Neutrophil (primary cell): ENCODE measurements at regions not wholly inside any gene's neighbourhood (a gene's known extent, or its start where the extent isn't known, plus 50 kb on each side); places are given as distances from the start of the nearest gene placed in this dataset.
"Not testable (repeated sequence)": the region's sequence is repeated elsewhere in the genome, so short reads cannot be mapped to it uniquely, and the experiment has no call there.

Experiments
- H3K27ac ChIP-seq: fragments of 200-600 bp; sonication (generic); 2 replicates; pipeline ENCODE4 v1.5.1; 2016; ENCODE audit warnings: mild to moderate bottlenecking, moderate library complexity
- H3K27me3 ChIP-seq: fragments of 200-600 bp; sonication (generic); 2 replicates; pipeline ENCODE4 v1.6.0; 2016; ENCODE audit warnings: mild to moderate bottlenecking
- H3K36me3 ChIP-seq: fragments of 200-600 bp; sonication (generic); 2 replicates; pipeline ENCODE4 v1.5.1; 2017
- H3K4me1 ChIP-seq, 2 experiments: fragments of 200-600 bp in 1 of 2; sonication (generic) in 1 of 2; 1 replicate in 1 of 2; 2 replicates in 1 of 2; pipeline versions ENCODE4 v1.5.1 to v1.6.1; 2013 to 2016; ENCODE audit warnings: low read depth in 1 of 2, low read length in 1 of 2, mild to moderate bottlenecking in 1 of 2, moderate library complexity in 1 of 2; ENCODE audit not compliant: control insufficient read depth in 1 of 2, insufficient read depth in 1 of 2
- H3K4me3 ChIP-seq, 2 experiments: fragments of 200-600 bp in 1 of 2; sonication (generic) in 1 of 2; 1 replicate in 1 of 2; 2 replicates in 1 of 2; pipeline ENCODE4 v1.5.1; 2013 to 2016; ENCODE audit warnings: low read depth in 1 of 2, low read length in 1 of 2, mild to moderate bottlenecking in 1 of 2, moderate library complexity in 1 of 2
- H3K9me3 ChIP-seq: fragments of 200-600 bp; sonication (generic); 2 replicates; pipeline ENCODE4 v1.5.1; 2016
- TF ChIP-seq, protein P1 (sequence below): fragments of 200-600 bp; sonication (generic); IDR thresholded peaks from 2 replicates; pipeline ENCODE4 v1.5.1; 2016; ENCODE audit warnings: antibody characterized with exemption

GRCh38 chr5:23996525-23996924 lies 489.1 kb downstream of the PRDM9 start:
- Histone ChIP-seq H3K27ac (no peak overlapping the region), H3K4me1 (no peaks in the 10 kb centered on the region), H3K9me3 (no peaks in the 10 kb centered on the region), H3K4me3 (no peak overlapping the region), H3K27me3 (no peaks in the 10 kb centered on the region), H3K36me3 (no peaks in the 10 kb centered on the region)
- TF ChIP-seq, protein P1, sequence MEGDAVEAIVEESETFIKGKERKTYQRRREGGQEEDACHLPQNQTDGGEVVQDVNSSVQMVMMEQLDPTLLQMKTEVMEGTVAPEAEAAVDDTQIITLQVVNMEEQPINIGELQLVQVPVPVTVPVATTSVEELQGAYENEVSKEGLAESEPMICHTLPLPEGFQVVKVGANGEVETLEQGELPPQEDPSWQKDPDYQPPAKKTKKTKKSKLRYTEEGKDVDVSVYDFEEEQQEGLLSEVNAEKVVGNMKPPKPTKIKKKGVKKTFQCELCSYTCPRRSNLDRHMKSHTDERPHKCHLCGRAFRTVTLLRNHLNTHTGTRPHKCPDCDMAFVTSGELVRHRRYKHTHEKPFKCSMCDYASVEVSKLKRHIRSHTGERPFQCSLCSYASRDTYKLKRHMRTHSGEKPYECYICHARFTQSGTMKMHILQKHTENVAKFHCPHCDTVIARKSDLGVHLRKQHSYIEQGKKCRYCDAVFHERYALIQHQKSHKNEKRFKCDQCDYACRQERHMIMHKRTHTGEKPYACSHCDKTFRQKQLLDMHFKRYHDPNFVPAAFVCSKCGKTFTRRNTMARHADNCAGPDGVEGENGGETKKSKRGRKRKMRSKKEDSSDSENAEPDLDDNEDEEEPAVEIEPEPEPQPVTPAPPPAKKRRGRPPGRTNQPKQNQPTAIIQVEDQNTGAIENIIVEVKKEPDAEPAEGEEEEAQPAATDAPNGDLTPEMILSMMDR: no peak

DNA sequence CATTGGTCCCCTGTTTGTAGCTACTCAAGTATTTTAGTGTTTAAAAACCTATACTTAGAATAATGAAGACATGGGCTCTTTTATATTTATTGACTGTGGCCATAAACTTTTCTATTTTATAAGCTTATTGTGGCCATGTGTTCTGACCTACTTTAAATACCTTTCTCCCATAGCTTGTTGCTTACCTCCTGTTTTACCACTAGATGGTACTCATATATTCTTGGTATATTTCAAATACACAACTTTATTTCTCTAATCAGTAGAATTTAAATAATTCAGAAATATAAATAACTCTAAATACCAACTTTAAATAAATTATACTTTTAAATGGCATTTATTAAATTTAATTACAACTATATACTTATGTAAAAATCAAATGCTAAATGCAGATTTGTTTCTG lies 498.0 kb downstream of the PRDM9 start:
- Histone ChIP-seq H3K4me3 (no peak overlapping the region), H3K9me3 (no peaks in the 10 kb centered on the region), H3K4me1 (no peaks in the 10 kb centered on the region), H3K27me3 (no peaks in the 10 kb centered on the region), H3K36me3 (no peaks in the 10 kb centered on the region), H3K27ac (no peak overlapping the region)
- TF ChIP-seq, protein P1: no peak

- not testable (repeated sequence) for H3K4me1 ChIP-seq, H3K27me3 ChIP-seq, H3K27ac ChIP-seq, H3K4me3 ChIP-seq, H3K9me3 ChIP-seq, H3K36me3 ChIP-seq
Measured at GRCh38 chr5:24017710-24018109, 510.3 kb downstream of the PRDM9 start.

GRCh38 chr5:24026288-24026687 lies 518.9 kb downstream of the PRDM9 start:
- Histone ChIP-seq H3K27me3 (no peaks in the 10 kb centered on the region), H3K9me3 (no peaks in the 10 kb centered on the region), H3K27ac (no peak overlapping the region), H3K4me3 (no peak overlapping the region), H3K4me1 (no peaks in the 10 kb centered on the region), H3K36me3 (no peaks in the 10 kb centered on the region)
- TF ChIP-seq, protein P1: no peak

GRCh38 chr5:24042688-24043087 lies 535.3 kb downstream of the PRDM9 start:
- TF ChIP-seq, protein P1: no peak
- Histone ChIP-seq H3K4me3 (no peak overlapping the region), H3K9me3 (no peaks in the 10 kb centered on the region), H3K36me3 (no peaks in the 10 kb centered on the region), H3K4me1 (no peaks in the 10 kb centered on the region), H3K27me3 (no peaks in the 10 kb centered on the region), H3K27ac (no peak overlapping the region)

GRCh38 chr5:24045046-24045445 lies 537.6 kb downstream of the PRDM9 start:
- TF ChIP-seq, protein P1: no peak
- no peak overlapping the region for H3K4me3 ChIP-seq

More at GRCh38 chr5:24045046-24045445, 537.6 kb downstream of the PRDM9 start:
- Histone ChIP-seq H3K36me3 (no peaks in the 10 kb centered on the region), H3K4me1 (no peaks in the 10 kb centered on the region), H3K9me3 (no peaks in the 10 kb centered on the region), H3K27me3 (no peaks in the 10 kb centered on the region), H3K27ac (no peak overlapping the region)
